IPS-18a (cell line): ENCODE measurements at regions not wholly inside any gene's neighbourhood (a gene's known extent, or its start where the extent isn't known, plus 50 kb on each side); places are given as distances from the start of the nearest gene placed in this dataset.

Experiments used
- H3K27ac ChIP-seq: one replicate; pipeline ENCODE4 v1.5.1; 2013; ENCODE audit warnings: low read length
- H3K27me3 ChIP-seq: one replicate; pipeline ENCODE4 v1.6.1; 2013; ENCODE audit warnings: mild to moderate bottlenecking, low read length; ENCODE audit not compliant: control insufficient read depth, insufficient read depth
- H3K36me3 ChIP-seq: one replicate; pipeline ENCODE4 v1.6.1; 2013; ENCODE audit warnings: low read depth, low read length; ENCODE audit not compliant: control insufficient read depth
- H3K4me1 ChIP-seq: one replicate; pipeline ENCODE4 v1.6.1; 2013; ENCODE audit warnings: low read depth, low read length; ENCODE audit not compliant: control insufficient read depth
- H3K4me3 ChIP-seq: one replicate; pipeline ENCODE4 v1.5.1; 2013; ENCODE audit warnings: low read length
- H3K9ac ChIP-seq: one replicate; pipeline ENCODE4 v1.6.1; 2013; ENCODE audit warnings: mild to moderate bottlenecking, low read length, moderate library complexity
- H3K9me3 ChIP-seq: one replicate; pipeline ENCODE4 v1.6.1; 2013; ENCODE audit warnings: low read depth, low read length; ENCODE audit not compliant: control insufficient read depth

DNA sequence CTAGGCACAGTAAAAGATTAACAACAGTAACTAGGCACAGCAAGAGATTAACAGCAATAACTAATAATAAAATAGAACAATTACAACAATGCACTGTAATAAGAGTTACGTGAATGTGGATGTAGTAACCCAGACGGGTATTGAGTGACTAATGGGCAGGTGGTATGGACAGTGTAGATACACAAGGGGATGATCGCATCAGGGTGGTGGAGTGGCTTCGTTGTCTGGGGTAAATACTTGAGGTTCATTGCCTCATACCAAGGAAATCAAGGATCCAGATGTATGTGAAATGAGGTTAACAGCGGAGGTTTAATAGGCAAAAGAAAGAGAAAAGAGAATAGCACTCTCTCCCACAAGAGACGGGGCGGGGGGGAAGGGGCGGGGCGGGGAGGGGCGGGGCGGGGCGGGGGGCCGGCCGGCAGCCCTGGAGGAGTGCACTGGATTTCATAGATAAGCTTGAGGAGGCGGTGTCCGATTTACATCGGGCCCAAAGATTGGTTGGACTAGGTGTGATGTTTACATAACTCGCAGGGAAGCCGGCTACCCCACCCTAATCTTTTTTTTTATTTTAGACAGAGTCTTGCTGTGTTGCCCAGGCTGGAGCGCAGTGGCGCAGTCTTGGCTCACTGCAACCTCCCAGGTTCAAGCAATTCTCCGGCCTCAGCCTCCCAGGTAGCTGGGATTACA lies 106.3 kb downstream of the KCTD15 start:
- H3K4me1 ChIP-seq: peaks cover 12% of the 10 kb centered on the region
- no peaks in the 10 kb centered on the region for H3K36me3 ChIP-seq
- no peak overlapping the region for H3K9ac ChIP-seq
- H3K27me3 ChIP-seq: peaks cover 12% of the 10 kb centered on the region
- no peak overlapping the region for H3K4me3 ChIP-seq
- no peak overlapping the region for H3K27ac ChIP-seq
- no peaks in the 10 kb centered on the region for H3K9me3 ChIP-seq

DNA sequence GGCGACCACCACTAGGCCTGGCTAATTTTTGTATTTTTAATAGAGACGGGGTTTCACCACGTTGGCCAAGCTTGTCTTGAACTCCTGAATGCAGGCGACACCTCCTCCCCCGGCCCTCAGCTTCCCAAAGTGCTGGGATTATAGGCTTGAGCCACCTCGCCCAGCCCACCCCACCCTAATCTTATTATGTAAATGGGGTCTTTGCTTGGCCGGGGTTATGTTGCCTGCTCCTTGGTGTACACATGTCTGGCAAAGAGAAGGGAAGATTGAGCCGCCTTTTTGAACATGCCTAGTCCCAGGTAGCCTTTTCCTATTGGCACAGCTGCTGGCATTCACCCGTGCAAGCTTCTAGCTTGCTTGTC lies 106.8 kb downstream of the KCTD15 start:
- no peak overlapping the region for H3K4me3 ChIP-seq
- no peak overlapping the region for H3K9ac ChIP-seq
- no peaks in the 10 kb centered on the region for H3K9me3 ChIP-seq
- H3K27ac ChIP-seq: no peak overlapping the region
- H3K36me3 ChIP-seq: no peaks in the 10 kb centered on the region
- H3K4me1 ChIP-seq: peaks cover 12% of the 10 kb centered on the region
- peaks cover 17% of the 10 kb centered on the region for H3K27me3 ChIP-seq

DNA sequence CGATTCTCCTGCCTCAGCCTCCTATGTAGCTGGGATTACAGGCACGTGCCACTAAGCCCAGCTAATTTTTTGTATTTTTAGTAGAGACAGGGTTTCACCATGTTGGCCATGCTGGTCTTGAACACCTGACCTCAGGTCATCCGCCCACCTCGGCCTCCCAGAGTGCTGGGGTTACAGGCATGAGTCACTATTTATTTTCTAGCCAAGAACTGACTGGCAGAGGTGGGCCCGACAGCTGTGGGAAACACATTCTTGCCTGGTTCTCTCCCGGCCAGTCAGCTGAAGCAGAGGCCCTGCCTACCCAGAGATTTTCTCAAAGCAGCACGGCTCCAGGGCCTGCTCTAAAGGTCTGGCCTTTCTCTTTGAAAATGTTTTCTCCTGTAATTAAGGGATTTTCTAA lies 108.0 kb downstream of the KCTD15 start:
- Histone ChIP-seq H3K4me3 (peak overlapping the region; percentile 63), H3K9me3 (no peaks in the 10 kb centered on the region), H3K36me3 (no peaks in the 10 kb centered on the region), H3K4me1 (peaks cover 12% of the 10 kb centered on the region), H3K27me3 (peaks cover 22% of the 10 kb centered on the region), H3K9ac (peak overlapping the region; percentile 62), H3K27ac (no peak overlapping the region)

DNA sequence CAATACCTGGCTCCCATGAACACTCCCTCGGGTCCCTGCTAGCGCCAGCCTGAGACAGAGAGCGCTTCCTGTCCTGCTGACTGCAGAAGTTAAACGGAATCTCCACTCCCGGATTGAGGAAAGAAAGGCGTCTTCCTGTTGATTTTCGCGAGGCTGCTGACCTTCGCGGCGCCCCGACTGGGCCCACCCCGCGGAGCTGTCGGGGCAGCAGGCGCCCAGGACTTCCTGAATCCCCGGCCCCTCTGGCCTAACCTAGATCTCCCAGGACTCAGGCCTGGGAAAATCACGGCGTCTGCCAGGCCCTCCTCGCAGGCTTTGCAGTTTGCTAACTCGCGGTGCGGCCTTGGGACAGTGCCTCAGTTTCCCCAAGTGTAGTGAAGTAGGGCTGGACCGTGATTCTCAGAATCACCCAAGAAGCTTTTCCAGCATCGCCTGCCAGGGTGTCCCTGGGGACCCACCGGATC lies 108.8 kb downstream of the KCTD15 start:
- Histone ChIP-seq H3K4me3 (peak overlapping the region; percentile 63), H3K9me3 (no peaks in the 10 kb centered on the region), H3K27ac (peak overlapping the region; percentile 52), H3K4me1 (peaks cover 12% of the 10 kb centered on the region), H3K36me3 (no peaks in the 10 kb centered on the region), H3K9ac (peak overlapping the region; percentile 62), H3K27me3 (peaks cover 22% of the 10 kb centered on the region)

DNA sequence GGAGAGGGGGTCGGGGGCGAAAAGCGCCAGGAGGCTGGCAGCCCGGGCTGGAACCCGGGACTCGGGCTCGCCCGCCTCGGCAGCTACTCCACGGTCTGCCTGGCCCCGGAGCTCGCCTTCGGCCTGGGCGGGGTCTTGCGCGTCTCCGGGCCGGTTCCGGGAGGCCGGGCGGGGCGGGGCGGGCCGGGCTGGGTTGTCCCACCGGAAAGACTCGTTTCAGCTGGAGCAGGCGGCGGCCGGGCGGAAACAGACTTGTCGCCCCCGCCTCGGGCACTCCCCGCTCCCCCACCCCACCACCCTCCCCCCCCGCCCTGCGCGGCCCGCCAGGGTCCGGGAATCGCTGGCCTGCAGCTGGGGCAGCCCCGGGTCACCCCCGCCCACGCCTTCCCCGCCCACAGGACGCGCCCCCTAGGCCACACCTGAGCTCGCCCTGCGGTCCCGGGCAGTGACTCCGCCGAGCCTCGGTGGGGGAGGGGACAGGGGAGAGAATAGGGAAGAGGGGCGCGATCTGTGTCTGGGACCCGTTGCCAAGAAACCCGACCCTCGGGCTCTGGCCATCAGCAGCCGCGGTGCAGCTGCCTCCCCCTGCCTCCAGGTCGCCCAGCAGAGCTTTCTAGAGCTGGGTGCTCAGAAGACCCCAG lies 109.4 kb downstream of the KCTD15 start:
- H3K36me3 ChIP-seq: no peaks in the 10 kb centered on the region
- peaks cover 12% of the 10 kb centered on the region for H3K4me1 ChIP-seq
- H3K27ac ChIP-seq: peak overlapping the region; percentile 52
- H3K27me3 ChIP-seq: peaks cover 22% of the 10 kb centered on the region
- peak overlapping the region; percentile 62 for H3K9ac ChIP-seq
- peak overlapping the region; percentile 63 for H3K4me3 ChIP-seq
- no peaks in the 10 kb centered on the region for H3K9me3 ChIP-seq

DNA sequence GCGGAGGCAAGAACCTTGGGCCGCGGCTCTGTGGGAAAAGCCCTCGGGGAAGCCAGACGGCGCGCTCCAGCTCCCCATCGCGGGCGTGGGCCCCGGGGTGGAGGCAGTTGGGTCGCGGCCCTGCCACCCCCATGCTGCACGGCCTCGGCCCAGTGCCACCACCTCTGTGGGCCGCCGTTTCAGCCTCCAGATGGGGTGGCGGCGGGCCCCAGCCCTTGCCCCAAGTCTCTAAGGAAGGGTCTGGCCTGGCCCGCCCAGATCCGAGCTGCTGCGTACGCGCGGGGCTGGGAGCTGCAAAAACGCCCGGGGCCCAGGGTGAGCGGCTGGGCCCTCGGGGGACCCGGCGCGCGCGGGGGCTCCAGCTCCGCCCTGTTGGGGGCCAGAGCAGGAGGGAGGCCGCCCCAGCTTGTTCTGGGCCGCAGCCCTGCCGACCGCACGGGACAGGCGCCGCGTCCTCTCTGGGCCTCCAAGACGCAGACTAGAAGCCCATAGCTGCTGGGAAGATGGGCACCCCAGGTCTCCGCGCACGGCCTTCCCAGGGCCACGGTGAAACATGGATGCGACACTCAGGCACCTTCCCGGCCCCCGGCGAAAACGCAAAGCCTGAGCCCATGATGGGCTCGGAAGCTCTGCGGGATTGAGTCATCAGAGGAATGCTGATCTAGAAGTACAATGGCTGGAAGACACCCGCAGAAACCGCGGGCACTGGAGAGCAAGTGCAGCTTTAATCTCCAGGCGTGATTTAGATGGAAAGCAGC lies 110.1 kb downstream of the KCTD15 start:
- Histone ChIP-seq H3K4me1 (peaks cover 12% of the 10 kb centered on the region), H3K27ac (no peak overlapping the region), H3K9ac (peak overlapping the region; percentile 58)

DNA sequence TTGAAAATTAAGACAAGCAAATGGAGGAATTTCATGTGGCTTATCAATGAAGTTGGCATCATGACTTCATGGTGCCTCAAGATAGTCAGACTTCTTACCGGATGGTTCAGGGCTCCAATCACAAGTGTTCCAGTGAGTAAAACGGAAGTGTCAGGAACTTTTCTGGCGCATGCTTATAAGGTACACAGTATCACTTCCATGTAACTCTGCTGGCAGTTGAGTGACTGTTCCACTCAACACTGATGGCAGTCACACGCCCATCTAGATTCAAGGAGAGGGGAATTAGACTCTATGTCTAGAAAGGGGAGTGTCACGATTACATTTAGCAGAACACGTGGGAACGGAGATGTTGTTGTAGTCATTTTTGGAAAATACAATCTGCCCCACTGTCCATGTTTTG lies 114.3 kb downstream of the KCTD15 start:
- no peaks in the 10 kb centered on the region for H3K9me3 ChIP-seq
- H3K36me3 ChIP-seq: no peaks in the 10 kb centered on the region
- peaks cover 22% of the 10 kb centered on the region for H3K27me3 ChIP-seq
- no peak overlapping the region for H3K4me3 ChIP-seq
- H3K9ac ChIP-seq: no peak overlapping the region
- no peak overlapping the region for H3K27ac ChIP-seq
- no peaks in the 10 kb centered on the region for H3K4me1 ChIP-seq

More for the DNA sequence above, 110.1 kb downstream of the KCTD15 start:
- Histone ChIP-seq H3K27me3 (peaks cover 22% of the 10 kb centered on the region), H3K9me3 (no peaks in the 10 kb centered on the region), H3K36me3 (no peaks in the 10 kb centered on the region), H3K4me3 (peak overlapping the region; percentile 59)

DNA sequence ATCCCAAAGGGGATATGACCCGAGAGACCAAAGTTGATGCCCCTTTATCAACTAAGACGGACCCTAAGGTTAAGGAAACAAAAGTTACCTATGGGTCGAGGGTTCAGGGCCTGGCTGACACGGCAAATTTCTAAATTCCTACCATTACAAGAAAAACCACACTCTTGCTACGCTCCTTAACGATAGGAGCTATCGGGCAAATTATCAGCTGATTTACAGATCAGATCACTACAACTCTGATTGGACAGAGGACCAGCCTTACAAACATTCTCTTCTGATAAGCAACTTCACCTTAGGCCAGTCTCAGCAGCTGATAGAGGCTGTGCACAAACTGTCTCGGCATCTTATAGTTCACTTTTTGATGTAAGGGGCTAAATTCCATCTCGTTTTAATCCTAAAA lies 117.9 kb downstream of the KCTD15 start:
- Histone ChIP-seq H3K4me3 (no peak overlapping the region), H3K27me3 (no peaks in the 10 kb centered on the region), H3K36me3 (no peaks in the 10 kb centered on the region)

DNA sequence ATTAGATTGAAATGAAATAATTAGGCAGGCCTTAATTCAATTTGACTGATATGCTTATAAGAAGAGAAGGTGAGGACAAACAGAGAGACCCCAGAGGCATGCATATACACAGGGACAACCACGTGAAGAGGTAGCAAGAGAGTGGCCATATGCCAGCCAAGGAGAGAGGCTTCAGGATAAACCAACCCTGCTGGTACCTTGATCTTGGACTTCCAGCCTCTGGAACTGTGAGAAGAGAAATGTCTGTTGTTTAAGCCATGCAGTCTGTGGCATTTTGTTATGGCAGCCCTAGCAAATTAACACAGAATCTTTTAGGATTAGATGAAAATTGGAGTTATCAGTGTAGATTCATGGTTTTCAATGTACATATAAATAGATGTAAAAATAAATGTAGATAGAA lies 120.1 kb downstream of the KCTD15 start:
- Histone ChIP-seq H3K36me3 (no peaks in the 10 kb centered on the region), H3K4me3 (no peak overlapping the region), H3K4me1 (no peaks in the 10 kb centered on the region), H3K9ac (no peak overlapping the region), H3K9me3 (no peaks in the 10 kb centered on the region), H3K27ac (no peak overlapping the region), H3K27me3 (no peaks in the 10 kb centered on the region)

More for the DNA sequence above, 117.9 kb downstream of the KCTD15 start:
- H3K9me3 ChIP-seq: no peaks in the 10 kb centered on the region
- H3K27ac ChIP-seq: no peak overlapping the region
- H3K9ac ChIP-seq: no peak overlapping the region
- no peaks in the 10 kb centered on the region for H3K4me1 ChIP-seq

DNA sequence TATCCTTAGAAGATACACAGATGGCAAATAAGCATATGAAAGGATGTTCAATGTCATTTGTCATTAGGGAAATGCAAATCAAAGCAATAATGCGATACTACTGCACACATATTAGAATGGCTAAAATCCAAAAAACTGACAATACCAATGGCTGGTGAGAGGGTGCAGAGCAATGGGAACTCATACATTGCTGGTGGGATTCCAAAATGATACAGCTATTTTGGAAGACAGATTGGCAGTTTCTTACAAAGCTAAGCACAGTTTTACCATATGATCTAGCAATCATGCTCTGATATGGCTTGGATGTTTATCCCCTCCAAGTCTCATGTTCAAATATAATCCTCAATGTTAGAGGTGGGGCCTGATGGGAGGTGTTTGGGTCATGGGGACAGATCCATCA lies 122.6 kb downstream of the KCTD15 start:
- no peaks in the 10 kb centered on the region for H3K27me3 ChIP-seq
- no peak overlapping the region for H3K9ac ChIP-seq
- no peaks in the 10 kb centered on the region for H3K9me3 ChIP-seq
- H3K4me3 ChIP-seq: no peak overlapping the region
- no peaks in the 10 kb centered on the region for H3K36me3 ChIP-seq
- H3K27ac ChIP-seq: no peak overlapping the region
- H3K4me1 ChIP-seq: no peaks in the 10 kb centered on the region

DNA sequence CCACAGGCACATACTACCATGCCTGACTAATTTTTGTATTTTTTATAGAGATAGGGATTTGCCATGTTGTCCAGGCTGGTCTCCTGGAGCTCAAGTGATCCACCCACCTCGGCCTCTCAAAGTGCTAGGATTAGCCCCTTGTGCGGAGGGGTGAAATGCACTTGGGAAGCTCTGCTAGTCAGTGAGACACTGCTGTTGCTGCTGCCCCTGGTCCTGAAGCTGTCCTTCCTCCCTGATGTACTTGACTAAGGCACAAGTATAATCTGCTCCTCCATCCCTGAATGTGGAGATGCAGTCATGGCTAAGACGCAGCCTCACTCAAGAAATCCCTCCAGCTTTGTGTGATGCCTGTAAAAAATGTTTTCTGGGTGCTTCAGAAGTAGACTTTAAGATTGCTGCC lies 124.5 kb downstream of the KCTD15 start:
- H3K4me1 ChIP-seq: no peaks in the 10 kb centered on the region
- no peaks in the 10 kb centered on the region for H3K9me3 ChIP-seq
- no peaks in the 10 kb centered on the region for H3K36me3 ChIP-seq
- H3K27ac ChIP-seq: no peak overlapping the region
- H3K9ac ChIP-seq: no peak overlapping the region
- no peak overlapping the region for H3K4me3 ChIP-seq
- H3K27me3 ChIP-seq: no peaks in the 10 kb centered on the region
